ENCODE measurements at regions not wholly inside any gene's neighbourhood (a gene's known extent, or its start where the extent isn't known, plus 50 kb on each side); places are given as distances from the start of the nearest gene placed in this dataset.

DNA sequence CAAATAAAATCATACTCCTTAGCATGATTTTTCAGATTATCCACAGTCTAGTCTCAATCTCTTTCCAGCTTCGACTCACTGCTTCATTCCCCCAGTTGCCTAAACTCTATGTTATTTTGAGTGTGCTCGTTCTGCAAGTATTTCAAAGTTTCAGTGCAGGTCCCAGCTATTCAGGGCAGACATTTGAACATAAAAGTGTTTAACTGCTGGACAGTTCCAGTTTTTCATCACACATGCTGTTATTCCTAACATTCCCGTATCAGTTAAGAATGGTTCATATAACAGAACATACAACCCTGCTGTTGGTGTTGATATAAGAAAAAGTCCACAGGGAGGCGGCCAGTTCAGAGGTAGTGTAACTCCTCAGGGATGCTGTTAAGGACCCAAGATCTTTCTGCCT, 113.3 kb downstream of the SLIT2 start:
- TF ChIP-seq, protein P1, sequence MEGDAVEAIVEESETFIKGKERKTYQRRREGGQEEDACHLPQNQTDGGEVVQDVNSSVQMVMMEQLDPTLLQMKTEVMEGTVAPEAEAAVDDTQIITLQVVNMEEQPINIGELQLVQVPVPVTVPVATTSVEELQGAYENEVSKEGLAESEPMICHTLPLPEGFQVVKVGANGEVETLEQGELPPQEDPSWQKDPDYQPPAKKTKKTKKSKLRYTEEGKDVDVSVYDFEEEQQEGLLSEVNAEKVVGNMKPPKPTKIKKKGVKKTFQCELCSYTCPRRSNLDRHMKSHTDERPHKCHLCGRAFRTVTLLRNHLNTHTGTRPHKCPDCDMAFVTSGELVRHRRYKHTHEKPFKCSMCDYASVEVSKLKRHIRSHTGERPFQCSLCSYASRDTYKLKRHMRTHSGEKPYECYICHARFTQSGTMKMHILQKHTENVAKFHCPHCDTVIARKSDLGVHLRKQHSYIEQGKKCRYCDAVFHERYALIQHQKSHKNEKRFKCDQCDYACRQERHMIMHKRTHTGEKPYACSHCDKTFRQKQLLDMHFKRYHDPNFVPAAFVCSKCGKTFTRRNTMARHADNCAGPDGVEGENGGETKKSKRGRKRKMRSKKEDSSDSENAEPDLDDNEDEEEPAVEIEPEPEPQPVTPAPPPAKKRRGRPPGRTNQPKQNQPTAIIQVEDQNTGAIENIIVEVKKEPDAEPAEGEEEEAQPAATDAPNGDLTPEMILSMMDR (IDR thresholded peaks at IDR 0.05; ENCODE audit: low read depth, low read length) = no peak
- H3K4me3 ChIP-seq (ENCODE audit: low read depth, low read length) = no peak overlapping the region

DNA sequence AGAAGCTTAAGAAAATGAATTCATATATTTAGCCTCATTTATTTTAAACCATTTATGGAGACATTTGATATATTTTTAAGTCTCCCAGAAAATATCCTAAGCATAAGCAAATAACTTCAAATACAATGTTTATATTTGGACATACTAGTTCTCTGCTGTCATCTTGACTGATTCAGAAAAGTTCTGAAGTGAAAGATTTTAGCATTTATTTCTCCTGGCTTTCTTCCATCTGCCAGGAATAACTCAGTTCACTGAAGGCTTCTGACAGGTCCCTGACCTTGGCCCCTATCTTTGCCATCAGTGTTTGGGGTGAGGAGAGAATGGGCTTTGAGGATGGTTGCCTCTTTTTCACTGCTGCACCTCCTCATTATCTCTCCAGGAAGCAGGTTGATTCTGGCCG, 115.7 kb downstream of the SLIT2 start:
- H3K4me3 ChIP-seq (ENCODE audit: low read depth, low read length) = no peak overlapping the region
- TF ChIP-seq, protein P1 (IDR thresholded peaks at IDR 0.05; ENCODE audit: low read depth, low read length) = no peak

DNA sequence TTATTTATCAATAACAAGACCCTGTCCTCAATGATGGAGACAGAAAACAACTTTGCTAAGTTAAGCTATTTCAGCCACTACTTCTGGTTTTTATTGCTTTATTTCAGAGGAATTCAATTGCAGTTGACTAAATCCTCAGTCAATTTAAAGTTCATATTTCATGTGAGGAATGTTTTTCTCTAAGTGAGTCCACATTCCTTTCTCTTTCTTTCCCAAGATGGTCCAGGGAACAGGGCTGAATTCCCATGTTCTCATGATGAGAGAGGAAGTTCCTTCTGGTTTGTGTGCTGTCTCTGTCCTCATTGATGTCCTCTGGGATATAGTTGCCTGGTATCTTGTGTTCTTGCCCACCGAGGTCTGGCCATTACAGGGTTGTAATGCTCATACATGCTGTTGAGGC, 117.2 kb downstream of the SLIT2 start:
- no peak overlapping the region for H3K4me3 ChIP-seq (ENCODE audit: low read depth, low read length)
- TF ChIP-seq, protein P1 (IDR thresholded peaks at IDR 0.05; ENCODE audit: low read depth, low read length) = no peak

DNA sequence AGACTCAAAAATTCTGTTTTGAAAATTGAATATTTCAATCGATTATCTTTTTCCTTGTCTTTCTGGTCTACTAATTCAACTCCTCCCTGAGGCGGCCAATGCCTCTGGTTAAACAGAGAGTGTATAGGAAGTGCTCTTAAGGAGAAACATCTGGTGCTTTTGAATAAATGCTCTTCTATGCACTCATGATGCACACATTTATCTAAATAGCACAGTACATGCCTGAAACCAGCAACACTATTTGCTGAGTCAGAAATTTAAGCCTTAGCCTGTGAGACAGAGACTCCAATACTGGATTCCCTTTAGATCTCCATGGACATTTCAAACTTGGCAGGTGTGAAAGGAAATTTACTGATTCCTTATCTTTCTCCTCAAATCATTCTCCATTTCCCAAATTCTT, 118.6 kb downstream of the SLIT2 start:
- TF ChIP-seq, protein P1 (IDR thresholded peaks at IDR 0.05; ENCODE audit: low read depth, low read length) = no peak

DNA sequence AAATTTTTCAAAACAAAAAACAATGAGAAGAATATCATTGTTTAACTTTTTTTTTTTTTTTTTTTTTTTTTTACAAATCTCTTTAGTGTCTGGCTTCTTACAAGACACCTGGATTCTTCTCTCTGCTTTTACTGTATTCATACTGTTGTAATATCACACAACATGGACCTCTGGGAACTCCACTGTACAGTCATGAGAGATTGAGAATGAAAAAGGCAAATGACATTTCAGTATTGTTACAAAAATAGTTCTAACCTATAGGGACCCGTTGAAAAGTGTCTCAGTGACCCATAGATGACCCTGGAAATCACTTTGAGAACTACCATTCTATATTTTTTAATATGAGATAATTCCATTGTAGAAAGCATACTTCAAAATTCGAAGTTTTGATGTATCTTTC, 124.4 kb downstream of the SLIT2 start:
- no peak overlapping the region for H3K4me3 ChIP-seq (ENCODE audit: low read depth, low read length)
- TF ChIP-seq, protein P1 (IDR thresholded peaks at IDR 0.05; ENCODE audit: low read depth, low read length) = no peak

More for the DNA sequence above, 118.6 kb downstream of the SLIT2 start:
- no peak overlapping the region for H3K4me3 ChIP-seq (ENCODE audit: low read depth, low read length)

DNA sequence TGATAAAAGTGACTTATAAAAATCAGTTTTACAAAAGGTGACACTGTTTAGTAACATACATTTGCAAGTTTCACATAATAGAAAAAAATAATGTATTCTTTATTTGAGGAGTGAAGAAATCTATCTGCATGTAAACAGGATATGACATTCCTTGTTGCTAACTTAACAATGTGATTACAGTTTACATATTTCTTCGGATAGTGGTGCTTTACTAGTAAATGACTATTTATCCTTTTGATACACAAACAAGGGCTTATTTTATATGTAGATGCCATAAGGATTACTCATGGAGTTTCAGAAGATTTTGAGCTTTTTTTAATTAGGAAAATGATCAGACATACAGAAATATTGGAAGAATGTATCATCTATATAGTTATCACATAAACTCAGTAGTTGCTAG, 126.5 kb downstream of the SLIT2 start:
- TF ChIP-seq, protein P1 (IDR thresholded peaks at IDR 0.05; ENCODE audit: low read depth, low read length) = no peak
- no peak overlapping the region for H3K4me3 ChIP-seq (ENCODE audit: low read depth, low read length)

DNA sequence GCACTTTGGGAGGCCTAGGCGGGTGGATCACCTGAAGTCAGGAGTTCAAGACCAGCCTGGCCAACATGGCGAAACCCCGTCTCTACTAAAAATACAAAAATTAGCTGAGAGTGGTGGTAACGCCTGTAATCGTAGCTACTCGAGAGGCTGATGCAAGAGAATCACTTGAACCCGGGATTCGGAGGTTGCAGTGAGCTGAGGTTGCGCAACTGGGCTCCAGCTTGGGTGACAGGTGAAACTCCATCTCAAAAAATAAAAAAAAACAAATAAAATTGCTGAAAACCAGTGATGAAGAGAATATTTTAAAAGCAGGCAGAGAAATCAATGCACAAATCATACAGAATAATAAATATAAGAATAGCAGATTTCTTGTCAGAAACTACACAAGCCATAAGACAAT, 129.3 kb downstream of the SLIT2 start:
- TF ChIP-seq, protein P1 (IDR thresholded peaks at IDR 0.05; ENCODE audit: low read depth, low read length) = no peak
- H3K4me3 ChIP-seq (ENCODE audit: low read depth, low read length) = no peak overlapping the region
